Cardiac muscle cell (in vitro differentiated cells and primary cell): ENCODE measurements at regions not wholly inside any gene's neighbourhood (a gene's known extent, or its start where the extent isn't known, plus 50 kb on each side); places are given as distances from the start of the nearest gene placed in this dataset.

Source experiments
- DNase-seq, 2 donors: peaks; one replicate each; pipeline versions ENCODE4 v3.0.0 to v3.0.0-alpha.2; 2010 to 2017; ENCODE audit warnings: low read depth in 1 of 2, low spot score in 1 of 2
- H3K27ac ChIP-seq: fragments of 200-600 bp; sonication (generic); 2 replicates; pipeline ENCODE4 v1.5.1; 2016
- H3K27me3 ChIP-seq: fragments of 200-600 bp; sonication (generic); 2 replicates; pipeline ENCODE4 v1.6.0; 2016; ENCODE audit warnings: control low read depth
- H3K36me3 ChIP-seq: fragments of 200-600 bp; sonication (generic); 2 replicates; pipeline ENCODE4 v1.5.1; 2016; ENCODE audit warnings: control low read depth
- H3K4me1 ChIP-seq: fragments of 200-600 bp; sonication (generic); 2 replicates; pipeline ENCODE4 v1.8.1; 2017; ENCODE audit warnings: low read depth, mild to moderate bottlenecking, mixed run types
- H3K4me3 ChIP-seq: fragments of 200-600 bp; sonication (generic); 2 replicates; pipeline ENCODE4 v1.5.1; 2016; ENCODE audit warnings: mild to moderate bottlenecking
- H3K9me3 ChIP-seq: fragments of 200-600 bp; sonication (generic); 2 replicates; pipeline ENCODE4 v1.5.1; 2017; ENCODE audit warnings: low read depth, mild to moderate bottlenecking, control low read depth
- CTCF ChIP-seq: IDR thresholded peaks from 2 replicates; pipeline ENCODE4 v1.5.1; 2012; ENCODE audit warnings: low read depth, mild to moderate bottlenecking, low read length

GRCh38 chr1:23615423-23615822 lies 56.1 kb upstream of the ID3 start:
- no peak for DNase-seq
- no peak overlapping the region for H3K27ac ChIP-seq
- H3K4me1 ChIP-seq = no peaks in the 10 kb centered on the region
- peaks cover 14% of the 10 kb centered on the region for H3K27me3 ChIP-seq
- H3K36me3 ChIP-seq = no peaks in the 10 kb centered on the region
- no peak for TF ChIP-seq CTCF
- no peak overlapping the region for H3K4me3 ChIP-seq
- H3K9me3 ChIP-seq = no peaks in the 10 kb centered on the region

- Histone ChIP-seq H3K4me3 (no peak overlapping the region), H3K9me3 (no peaks in the 10 kb centered on the region), H3K27ac (no peak overlapping the region), H3K36me3 (no peaks in the 10 kb centered on the region), H3K4me1 (no peaks in the 10 kb centered on the region), H3K27me3 (peaks cover 5% of the 10 kb centered on the region)
- DNase-seq = no peak
- TF ChIP-seq CTCF = no peak
Observed at GRCh38 chr1:23614032-23614660, 54.8 kb upstream of the ID3 start.

- no peak for TF ChIP-seq CTCF
- Histone ChIP-seq H3K9me3 (no peaks in the 10 kb centered on the region), H3K36me3 (no peaks in the 10 kb centered on the region), H3K4me1 (no peaks in the 10 kb centered on the region), H3K27me3 (no peaks in the 10 kb centered on the region), H3K4me3 (no peak overlapping the region), H3K27ac (no peak overlapping the region)
- DNase-seq = no peak
Observed at GRCh38 chr1:23613191-23614031, 54.1 kb upstream of the ID3 start.

GRCh38 chr1:23611601-23612327 lies 52.5 kb upstream of the ID3 start:
- DNase-seq = no peak
- Histone ChIP-seq H3K36me3 (no peaks in the 10 kb centered on the region), H3K27ac (no peak overlapping the region), H3K4me3 (no peak overlapping the region), H3K9me3 (no peaks in the 10 kb centered on the region), H3K4me1 (no peaks in the 10 kb centered on the region), H3K27me3 (no peaks in the 10 kb centered on the region)
- TF ChIP-seq CTCF = no peak

- H3K36me3 ChIP-seq = no peaks in the 10 kb centered on the region
- H3K27ac ChIP-seq = no peak overlapping the region
- no peaks in the 10 kb centered on the region for H3K27me3 ChIP-seq
- TF ChIP-seq CTCF = no peak
- no peaks in the 10 kb centered on the region for H3K4me1 ChIP-seq
- no peak for DNase-seq
- no peaks in the 10 kb centered on the region for H3K9me3 ChIP-seq
- H3K4me3 ChIP-seq = no peak overlapping the region
Observed at GRCh38 chr1:23610677-23611076, 51.4 kb upstream of the ID3 start.
